B cell (primary cell): ENCODE measurements at regions not wholly inside any gene's neighbourhood (a gene's known extent, or its start where the extent isn't known, plus 50 kb on each side); places are given as distances from the start of the nearest gene placed in this dataset.

ENCODE experiments used
- ATAC-seq: fragments of 200-7000 bp; cut with Tn5 transposase; one replicate; pipeline ENCODE4 v1.10.0; 2021; ENCODE audit warnings: low read depth, mild to moderate bottlenecking, moderate number of reproducible peaks, moderate library complexity
- CTCF ChIA-PET: fragments of 350-600 bp; sonication (Branson Sonifier 250); formaldehyde crosslinking; loops from one replicate; lab custom pipeline; 2021; ENCODE audit warnings: antibody characterized with exemption, inconsistent platforms; lab: Charles Lee
- POLR2A ChIA-PET: fragments of 350-600 bp; sonication (Branson Sonifier 250); formaldehyde crosslinking; loops from one replicate; lab custom pipeline; 2021; ENCODE audit warnings: antibody characterized with exemption; lab: Charles Lee
- DNase-seq: peaks from one replicate; pipeline ENCODE4 v3.0.0; 2013
- H2AFZ ChIP-seq: 2 replicates; pipeline ENCODE4 v1.6.1; 2012; ENCODE audit warnings: mild to moderate bottlenecking, low read depth, low read length; ENCODE audit not compliant: insufficient read depth, poor library complexity, severe bottlenecking
- H3K27ac ChIP-seq, 2 donors: 1 replicate in 1 of 2; 2 replicates in 1 of 2; pipeline ENCODE4 v1.5.1; 2012 to 2013; ENCODE audit warnings: low read length in 2 of 2, mild to moderate bottlenecking in 2 of 2, moderate library complexity in 1 of 2
- H3K27me3 ChIP-seq, 4 experiments: fragments of 200-600 bp in 1 of 4; sonication (generic) in 1 of 4; replicated peaks in 1 of 4; 1 replicate in 2 of 4; 2 replicates in 2 of 4; pipeline versions ENCODE4 v1.6.1 to v1.7.0; 2013 to 2016; ENCODE audit warnings: low read length in 3 of 4, mild to moderate bottlenecking in 2 of 4, mixed read lengths in 1 of 4, moderate library complexity in 1 of 4; ENCODE audit not compliant: insufficient read depth in 4 of 4, control insufficient read depth in 3 of 4; ENCODE audit errors: control extremely low read depth in 1 of 4
- H3K36me3 ChIP-seq, 2 experiments: replicated peaks in 1 of 2; 1 replicate in 1 of 2; 2 replicates in 1 of 2; pipeline versions ENCODE4 v1.6.1 to v1.7.1; 2013; ENCODE audit warnings: low read length in 1 of 2; ENCODE audit not compliant: insufficient read depth in 2 of 2, control insufficient read depth in 1 of 2; ENCODE audit errors: control extremely low read depth in 1 of 2, extremely low read depth in 1 of 2
- H3K4me1 ChIP-seq, 2 donors: fragments of 200-600 bp in 1 of 2; sonication (generic) in 1 of 2; 1 replicate in 1 of 2; 2 replicates in 1 of 2; pipeline versions ENCODE4 v1.5.1 to v1.6.1; 2013 to 2017; ENCODE audit warnings: low read length in 2 of 2; ENCODE audit not compliant: control insufficient read depth in 2 of 2, insufficient read depth in 2 of 2
- H3K4me2 ChIP-seq: replicated peaks from 2 replicates; pipeline ENCODE3; 2012; ENCODE audit warnings: mild to moderate bottlenecking, low read depth, low read length; ENCODE audit not compliant: poor library complexity, severe bottlenecking
- H3K4me3 ChIP-seq, 5 experiments: fragments of 200-600 bp in 1 of 5; sonication (generic) in 1 of 5; 1 replicate in 3 of 5; 2 replicates in 2 of 5; pipeline versions ENCODE4 v1.5.1 to v1.7.0; 2011 to 2016; ENCODE audit warnings: low read length in 4 of 5, mild to moderate bottlenecking in 4 of 5, low read depth in 2 of 5, control low read depth in 1 of 5, moderate library complexity in 1 of 5; ENCODE audit not compliant: insufficient read depth in 1 of 5; ENCODE audit errors: control extremely low read depth in 1 of 5, extremely low read depth in 1 of 5
- H3K79me2 ChIP-seq: fragments of 200-600 bp; sonication (generic); one replicate; pipeline ENCODE4 v1.6.0; 2016; ENCODE audit warnings: low read length; ENCODE audit not compliant: control insufficient read depth, insufficient read depth
- H3K9ac ChIP-seq: fragments of 200-600 bp; sonication (generic); 2 replicates; pipeline ENCODE4 v1.6.1; 2017; ENCODE audit warnings: mild to moderate bottlenecking, low read length, moderate library complexity
- H3K9me3 ChIP-seq, 3 donors: one replicate each; pipeline versions ENCODE4 v1.6.1 to v1.7.1; 2013; ENCODE audit warnings: low read length in 2 of 3; ENCODE audit not compliant: control insufficient read depth in 2 of 3, insufficient read depth in 1 of 3; ENCODE audit errors: control extremely low read depth in 1 of 3
- H4K20me1 ChIP-seq: 2 replicates; pipeline ENCODE4 v1.6.0; 2012; ENCODE audit warnings: mild to moderate bottlenecking, low read length; ENCODE audit not compliant: insufficient read depth, control insufficient read depth, poor library complexity, severe bottlenecking
- H3K27ac Mint-ChIP-seq: one replicate; pipeline ENCODE4 v1.8.0; 2021; ENCODE audit warnings: mixed read lengths
- H3K27me3 Mint-ChIP-seq: one replicate; pipeline ENCODE4 v1.8.0; 2021; ENCODE audit warnings: mixed read lengths
- H3K4me1 Mint-ChIP-seq: one replicate; pipeline ENCODE4 v1.8.0; 2021; ENCODE audit warnings: mixed read lengths
- H3K4me3 Mint-ChIP-seq: one replicate; pipeline ENCODE4 v1.8.0; 2021; ENCODE audit warnings: mixed read lengths
- H3K9me3 Mint-ChIP-seq: one replicate; pipeline ENCODE4 v1.8.0; 2022; ENCODE audit warnings: mixed read lengths; ENCODE audit not compliant: insufficient read depth
- EZH2 ChIP-seq: IDR thresholded peaks from 2 replicates; pipeline ENCODE4 v1.6.1; 2012; ENCODE audit warnings: borderline replicate concordance, low read depth, mild to moderate bottlenecking, moderate library complexity, low read length; ENCODE audit not compliant: insufficient read depth, poor library complexity, severe bottlenecking
- WGBS: methylation state at CpG from one replicate; pipeline ENCODE4 v1.1.5; 2013; ENCODE audit warnings: missing lambda C conversion rate; ENCODE audit not compliant: insufficient coverage; 5-methylcytosine and 5-hydroxymethylcytosine counted together
- intact Hi-C: fragments of 100-400 bp; cut with micrococcal nuclease; formaldehyde crosslinking; loops from one replicate; pipeline ENCODE4 v1.10.0; 2022
- TF ChIP-seq, protein P1 (sequence below): fragments of 200-600 bp; IDR thresholded peaks from one replicate; pipeline ENCODE4 v1.8.0; 2022; ENCODE audit warnings: antibody characterized with exemption, mild to moderate bottlenecking

- Histone ChIP-seq H3K79me2 (no peaks in the 10 kb centered on the region), H3K27ac (no peak overlapping the region), H3K36me3 (no peaks in the 10 kb centered on the region), H3K4me3 (no peak overlapping the region), H3K4me2 (no peak overlapping the region), H2AFZ (no peak overlapping the region), H3K9ac (no peak overlapping the region), H3K9me3 (no peaks in the 10 kb centered on the region), H3K27me3 (no peaks in the 10 kb centered on the region), H4K20me1 (no peaks in the 10 kb centered on the region), H3K4me1 (no peaks in the 10 kb centered on the region)
- DNase-seq = no peak
- no peaks in the 10 kb centered on the region for H3K27me3 Mint-ChIP-seq
- H3K4me1 Mint-ChIP-seq = no peaks in the 10 kb centered on the region
- WGBS = no CpG with 5 or more reads among the region's 4 CpGs
- POLR2A ChIA-PET = no interaction called here
- ATAC-seq = no peak
- TF ChIP-seq, protein P1, sequence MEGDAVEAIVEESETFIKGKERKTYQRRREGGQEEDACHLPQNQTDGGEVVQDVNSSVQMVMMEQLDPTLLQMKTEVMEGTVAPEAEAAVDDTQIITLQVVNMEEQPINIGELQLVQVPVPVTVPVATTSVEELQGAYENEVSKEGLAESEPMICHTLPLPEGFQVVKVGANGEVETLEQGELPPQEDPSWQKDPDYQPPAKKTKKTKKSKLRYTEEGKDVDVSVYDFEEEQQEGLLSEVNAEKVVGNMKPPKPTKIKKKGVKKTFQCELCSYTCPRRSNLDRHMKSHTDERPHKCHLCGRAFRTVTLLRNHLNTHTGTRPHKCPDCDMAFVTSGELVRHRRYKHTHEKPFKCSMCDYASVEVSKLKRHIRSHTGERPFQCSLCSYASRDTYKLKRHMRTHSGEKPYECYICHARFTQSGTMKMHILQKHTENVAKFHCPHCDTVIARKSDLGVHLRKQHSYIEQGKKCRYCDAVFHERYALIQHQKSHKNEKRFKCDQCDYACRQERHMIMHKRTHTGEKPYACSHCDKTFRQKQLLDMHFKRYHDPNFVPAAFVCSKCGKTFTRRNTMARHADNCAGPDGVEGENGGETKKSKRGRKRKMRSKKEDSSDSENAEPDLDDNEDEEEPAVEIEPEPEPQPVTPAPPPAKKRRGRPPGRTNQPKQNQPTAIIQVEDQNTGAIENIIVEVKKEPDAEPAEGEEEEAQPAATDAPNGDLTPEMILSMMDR = no peak
- TF ChIP-seq EZH2 = no peak
- intact Hi-C loops = no loop called here
- CTCF ChIA-PET = no interaction called here
- no peak overlapping the region for H3K4me3 Mint-ChIP-seq
- no peak overlapping the region for H3K27ac Mint-ChIP-seq
- H3K9me3 Mint-ChIP-seq = no peaks in the 10 kb centered on the region
Observed at GRCh38 chr18:73741946-73742345, 405.7 kb downstream of the FBXO15 start.

DNA sequence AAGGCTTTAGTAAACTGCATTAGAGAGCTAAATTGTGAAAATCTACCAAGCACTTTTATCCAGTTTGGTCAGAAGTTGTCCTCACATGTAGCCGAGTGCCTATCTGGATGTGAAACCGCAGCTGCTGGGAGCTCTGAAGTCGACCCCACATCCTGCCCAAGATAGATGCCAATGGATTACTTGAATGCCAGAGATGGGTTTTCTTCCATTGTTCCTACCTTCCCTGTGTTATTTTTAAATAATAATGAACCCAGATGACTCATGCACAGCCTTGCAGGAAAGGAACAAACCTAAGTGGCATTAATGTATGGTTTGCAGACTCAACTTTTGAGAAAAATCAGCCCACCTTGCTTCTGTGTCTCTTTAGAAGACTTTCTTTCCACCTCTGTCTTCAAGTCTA lies 408.5 kb downstream of the FBXO15 start:
- H3K27ac Mint-ChIP-seq = no peak overlapping the region
- H2AFZ ChIP-seq = no peak overlapping the region
- H3K9me3 ChIP-seq = no peaks in the 10 kb centered on the region
- H3K4me1 Mint-ChIP-seq = no peaks in the 10 kb centered on the region
- no peak for ATAC-seq
- TF ChIP-seq, protein P1 = no peak
- TF ChIP-seq EZH2 = no peak
- no peaks in the 10 kb centered on the region for H3K27me3 Mint-ChIP-seq
- H3K9ac ChIP-seq = no peak overlapping the region
- intact Hi-C loops = no loop called here
- no peaks in the 10 kb centered on the region for H3K9me3 Mint-ChIP-seq
- H3K4me3 Mint-ChIP-seq = no peak overlapping the region
- ChIA-PET POLR2A (no interaction called here), CTCF (no interaction called here)
- H3K27me3 ChIP-seq = no peaks in the 10 kb centered on the region
- 100% methylated on average over 2 of the region's 3 CpGs for WGBS
- no peak overlapping the region for H3K4me3 ChIP-seq
- H3K4me2 ChIP-seq = no peak overlapping the region
- H3K27ac ChIP-seq = no peak overlapping the region
- no peaks in the 10 kb centered on the region for H3K79me2 ChIP-seq
- no peaks in the 10 kb centered on the region for H4K20me1 ChIP-seq
- DNase-seq = no peak
- H3K4me1 ChIP-seq = no peaks in the 10 kb centered on the region
- no peaks in the 10 kb centered on the region for H3K36me3 ChIP-seq
